ENCODE measurements at regions not wholly inside any gene's neighbourhood (a gene's known extent, or its start where the extent isn't known, plus 50 kb on each side); places are given as distances from the start of the nearest gene placed in this dataset.

DNA sequence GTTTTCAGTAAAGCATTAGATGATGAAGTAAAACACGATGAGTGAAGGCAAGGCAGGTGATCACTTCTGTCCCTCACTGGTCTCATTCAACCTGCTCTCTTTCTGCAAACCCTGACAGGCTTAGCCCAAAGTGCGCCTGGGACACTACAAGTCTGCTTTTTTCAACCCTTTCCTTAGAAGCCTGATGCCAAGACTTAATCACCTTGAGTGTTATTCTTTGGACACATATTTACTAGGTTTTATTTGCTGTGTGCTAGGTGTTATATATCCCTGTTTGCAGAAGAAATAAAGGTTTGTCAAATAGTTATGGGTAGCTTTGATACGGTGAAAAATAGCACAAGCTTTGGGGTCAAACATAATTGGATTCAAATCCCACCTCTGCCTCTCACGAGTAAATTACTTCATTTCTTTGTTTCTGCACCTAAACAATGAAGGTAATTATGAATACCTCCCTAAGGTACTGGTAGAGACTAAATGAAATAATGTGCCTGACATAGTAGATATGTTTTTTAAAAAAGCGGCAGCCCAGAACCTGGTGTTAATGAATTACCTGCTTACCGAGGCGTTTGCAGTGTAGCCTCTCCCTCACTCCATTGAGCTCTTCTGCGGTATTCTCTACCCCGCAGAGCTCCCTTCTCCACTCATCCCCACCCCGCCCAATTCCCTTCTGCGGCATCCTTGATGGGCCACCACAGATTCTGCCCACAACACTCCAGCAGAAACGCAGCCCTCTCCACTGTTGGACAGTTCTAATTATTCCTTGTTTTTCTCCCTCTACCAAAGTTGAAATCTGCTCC is 269.0 kb upstream of the TPM1 start:
- DNase-seq (ENCODE audit: low read depth in 3 of 3): no peak

DNA sequence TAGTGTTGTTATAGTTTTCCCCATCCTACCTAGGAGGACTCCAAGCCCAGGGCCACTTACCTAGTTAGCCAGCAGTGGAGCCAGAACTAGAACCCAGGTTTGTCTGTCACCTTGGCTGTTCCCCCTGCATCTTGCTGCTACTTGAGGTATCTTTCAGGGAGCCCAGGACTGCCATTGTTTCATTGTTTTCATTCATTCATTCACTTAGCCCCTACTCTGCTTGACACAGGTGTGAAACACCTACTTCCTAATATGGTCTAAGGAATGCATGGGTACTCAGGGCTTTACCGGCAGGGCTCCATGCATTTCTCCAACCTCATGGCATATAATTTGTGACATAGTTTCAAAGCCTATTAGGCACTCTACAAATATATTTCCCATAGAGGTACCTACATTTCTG is 266.6 kb upstream of the TPM1 start:
- DNase-seq (ENCODE audit: low read depth in 3 of 3): no peak

DNA sequence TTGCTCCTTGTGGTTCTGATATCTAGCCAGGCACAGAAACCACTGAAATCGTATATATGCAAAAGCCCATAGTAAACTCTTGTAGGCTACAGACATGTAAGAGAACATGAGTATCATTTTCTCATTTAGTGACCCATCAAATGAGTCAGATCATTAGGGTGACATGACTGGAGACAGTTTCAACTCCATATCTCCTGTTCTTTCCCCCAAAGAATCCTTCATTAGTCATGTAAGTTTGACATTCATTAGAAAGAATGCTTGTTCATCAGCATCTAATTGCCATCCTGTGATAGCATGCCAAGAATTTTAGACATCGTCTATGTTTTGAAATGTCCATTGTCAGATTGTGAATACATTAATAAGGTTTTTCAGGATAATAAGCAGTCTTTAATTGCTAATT is 264.9 kb upstream of the TPM1 start:
- DNase-seq (ENCODE audit: low read depth in 3 of 3): no peak

DNA sequence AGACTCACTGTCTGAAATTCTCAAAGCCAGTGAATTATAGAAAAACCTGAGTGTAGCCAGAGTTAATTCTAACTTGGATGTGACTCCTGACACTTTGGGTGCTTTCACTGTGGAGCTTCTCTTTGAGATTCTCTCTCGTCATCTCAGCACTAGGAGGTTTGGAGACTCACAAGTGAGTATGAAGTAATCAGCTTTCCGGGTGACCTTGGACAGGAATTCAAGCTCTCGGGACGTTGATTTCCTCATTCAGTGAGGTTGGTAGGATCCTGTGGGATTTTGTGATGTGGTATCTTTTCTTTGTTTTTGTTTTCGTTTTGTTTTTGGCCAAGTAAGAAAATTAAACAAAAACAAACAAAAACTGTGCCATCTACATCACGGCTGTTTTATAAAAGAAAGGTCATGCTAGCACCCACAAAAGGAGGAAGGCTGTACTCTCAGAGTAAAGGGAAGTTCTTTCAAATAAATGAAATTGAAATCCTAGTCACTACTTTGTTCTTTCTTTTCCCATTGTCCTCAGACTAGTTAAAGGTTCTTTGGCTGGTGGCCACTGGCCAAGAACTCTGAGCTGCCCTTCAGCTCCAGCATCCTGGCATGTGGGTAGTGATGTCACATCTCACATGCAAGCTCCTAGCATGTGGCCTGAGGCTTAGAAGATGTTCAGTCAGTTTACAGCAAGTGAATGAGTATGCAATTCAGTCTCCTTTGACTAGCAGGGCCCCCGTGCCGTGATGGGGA is 263.3 kb upstream of the TPM1 start:
- DNase-seq (ENCODE audit: low read depth in 3 of 3): no peak

DNA sequence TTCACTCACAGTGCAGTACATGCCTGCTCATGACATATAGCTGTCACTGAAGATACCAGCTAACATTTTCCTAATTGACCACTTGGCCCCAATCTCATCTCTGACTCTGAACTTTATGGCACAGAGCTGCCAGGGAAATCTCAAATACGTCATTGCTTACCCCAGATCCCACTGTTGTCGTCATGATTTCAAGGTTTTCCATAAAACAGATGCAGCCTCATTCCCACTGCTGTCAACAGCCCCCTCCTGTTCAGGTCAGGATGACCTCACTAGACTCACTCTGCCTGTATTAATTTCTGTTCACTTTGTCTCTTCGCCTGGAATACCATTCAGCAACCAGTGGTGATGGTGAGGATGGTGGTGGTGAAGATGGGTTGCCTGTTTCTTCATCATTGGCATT is 262.6 kb upstream of the TPM1 start:
- no peak for DNase-seq (ENCODE audit: low read depth in 3 of 3)

DNA sequence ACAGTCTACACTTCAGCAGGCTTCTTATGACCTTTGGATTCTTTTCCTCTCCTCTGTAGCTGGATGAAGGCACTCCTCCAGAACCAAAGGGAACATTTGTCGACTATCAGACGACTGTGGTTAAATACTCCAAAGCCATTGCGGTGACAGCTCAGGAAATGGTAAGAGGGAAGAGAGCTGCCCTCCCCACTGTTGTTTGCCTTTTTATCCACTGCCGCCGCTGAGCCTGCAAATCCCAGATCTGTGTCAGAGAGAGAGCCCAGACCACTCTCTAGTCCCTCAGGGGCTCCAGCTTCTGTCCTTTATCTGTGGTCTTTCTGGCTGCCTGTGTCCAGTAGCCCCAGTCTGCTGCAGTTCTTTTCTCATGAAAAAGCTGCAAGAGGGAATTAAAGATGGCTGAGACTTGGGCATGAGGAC is 261.5 kb upstream of the TPM1 start:
- no peak for DNase-seq (ENCODE audit: low read depth in 3 of 3)

DNA sequence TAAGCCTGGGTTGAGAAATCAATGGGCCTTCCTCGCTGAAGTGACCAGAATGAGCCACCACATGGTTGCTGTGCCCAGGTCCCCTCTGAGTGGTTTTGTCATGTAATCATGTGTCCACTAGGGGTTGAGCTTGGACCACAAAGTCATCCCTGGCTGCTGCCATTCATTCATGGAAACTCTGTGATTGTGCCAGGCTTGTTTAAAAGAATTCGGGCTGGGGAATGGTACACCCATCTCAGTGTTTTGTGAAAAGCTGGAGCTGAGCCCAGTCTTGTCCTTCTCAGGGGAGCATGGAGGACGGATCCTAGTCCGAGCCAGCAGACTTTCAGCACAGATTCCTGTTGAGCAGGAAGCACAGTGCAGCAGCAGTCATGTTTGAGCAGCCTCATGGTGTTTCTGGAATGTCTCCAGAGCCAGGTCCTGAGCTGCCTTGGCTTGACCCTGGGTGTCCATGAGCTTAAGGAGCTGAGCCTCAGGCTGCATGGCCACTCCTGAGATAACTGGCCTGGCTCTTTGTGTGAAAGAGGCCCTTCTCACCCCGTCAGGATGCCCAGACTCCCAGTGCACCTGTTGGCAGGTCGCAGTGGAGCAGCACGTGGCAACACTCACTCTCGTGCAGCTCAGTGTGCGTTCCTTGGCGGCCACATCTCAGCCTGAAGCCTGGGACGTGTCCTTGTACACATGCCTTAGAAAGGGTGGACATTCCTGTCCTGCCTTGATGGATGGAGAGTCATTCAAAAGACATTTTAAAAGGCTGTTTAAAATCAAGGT is 260.3 kb upstream of the TPM1 start:
- no peak for DNase-seq (ENCODE audit: low read depth in 3 of 3)

DNA sequence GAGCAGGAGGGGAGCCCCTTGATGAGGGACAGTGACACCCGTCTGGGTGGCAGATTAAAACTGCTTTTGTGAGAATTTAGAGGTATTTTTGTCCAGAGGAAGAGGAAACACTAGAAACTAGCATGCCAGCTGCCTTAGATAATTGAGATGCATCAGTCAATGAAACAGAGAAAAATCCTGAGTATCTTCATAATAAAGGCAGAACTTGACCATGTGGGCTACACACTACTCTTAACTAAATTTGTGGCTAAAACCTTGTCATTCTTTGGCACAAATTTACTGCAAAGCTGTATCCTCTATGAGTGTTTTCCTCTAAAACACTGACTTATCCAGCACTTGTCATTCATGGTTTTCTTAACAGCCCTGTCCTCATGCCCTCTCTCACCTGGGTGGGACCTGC is 259.7 kb upstream of the TPM1 start:
- no peak for DNase-seq (ENCODE audit: low read depth in 3 of 3)

DNA sequence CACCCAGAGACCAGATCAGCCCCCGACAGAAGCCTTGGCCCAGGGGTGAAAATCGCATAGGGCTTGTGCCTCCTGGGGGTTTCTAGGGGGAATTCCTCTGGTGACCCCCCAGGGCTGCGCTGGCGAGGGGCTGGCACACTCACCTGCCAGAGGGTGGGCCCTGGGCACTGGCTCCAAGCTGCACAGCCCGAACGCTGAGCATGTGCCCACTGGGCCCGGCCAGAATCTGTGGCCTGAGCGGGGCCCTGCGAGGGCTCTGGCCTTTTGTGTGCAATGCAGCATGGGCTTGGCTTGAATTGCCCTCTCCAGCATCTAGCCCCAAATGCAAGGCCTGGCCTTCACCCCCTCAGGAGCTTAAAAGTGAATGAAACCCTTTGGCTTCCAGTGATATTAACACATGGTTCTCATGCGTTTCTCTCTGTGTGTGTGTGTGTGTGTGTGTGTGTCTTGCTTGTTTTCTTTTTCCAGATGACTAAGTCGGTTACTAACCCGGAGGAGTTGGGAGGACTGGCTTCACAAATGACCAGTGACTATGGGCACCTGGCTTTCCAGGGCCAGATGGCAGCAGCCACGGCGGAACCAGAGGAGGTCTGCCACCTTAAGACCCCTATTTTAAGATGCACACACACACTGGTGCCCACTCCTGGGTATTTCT is 259.1 kb upstream of the TPM1 start:
- DNase-seq (ENCODE audit: low read depth in 3 of 3): no peak

DNA sequence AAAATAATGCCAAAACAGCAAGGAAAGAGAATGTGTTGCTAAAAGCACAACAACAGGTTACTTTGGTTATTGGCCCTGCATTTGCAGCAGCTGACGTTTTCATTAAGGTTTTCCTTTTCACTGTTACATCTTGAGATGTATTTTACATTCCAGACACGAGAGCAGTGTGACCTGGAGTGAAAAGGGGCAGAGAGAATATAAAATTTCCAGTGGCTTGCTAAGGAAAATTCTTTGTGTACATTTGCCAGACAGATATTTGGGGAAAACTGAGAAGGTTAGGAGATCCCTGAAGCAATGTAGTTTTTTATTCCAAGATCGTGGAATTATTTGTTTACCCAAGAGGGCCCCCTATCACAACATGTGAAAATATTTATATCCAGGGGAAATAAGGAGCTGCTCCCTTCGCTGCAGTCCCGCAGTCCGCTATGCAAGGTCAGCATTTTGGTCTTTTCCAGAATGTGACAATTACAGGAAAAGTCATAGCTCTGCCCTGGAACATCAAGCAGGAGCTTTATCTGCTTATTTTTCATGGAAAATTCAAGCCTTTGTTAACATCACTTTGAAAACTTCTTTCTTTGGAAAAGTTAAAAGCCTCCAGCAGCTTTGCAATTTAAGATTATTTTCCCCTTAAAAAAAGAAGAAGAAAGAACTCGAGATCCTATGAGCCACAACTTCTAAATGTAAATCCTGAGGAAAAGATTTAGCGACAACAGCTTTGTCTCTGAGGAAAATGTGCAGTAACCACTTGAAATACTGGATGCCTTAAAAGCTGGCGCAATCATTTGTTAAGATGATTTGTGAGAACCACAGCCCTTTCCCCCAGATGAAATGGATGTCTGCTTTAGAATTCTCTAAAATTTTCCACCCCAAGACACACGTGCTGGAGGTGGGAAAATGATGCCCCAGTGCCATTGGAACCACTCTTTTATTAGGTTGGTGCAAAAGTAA is 256.4 kb upstream of the TPM1 start:
- DNase-seq (ENCODE audit: low read depth in 3 of 3): no peak

DNA sequence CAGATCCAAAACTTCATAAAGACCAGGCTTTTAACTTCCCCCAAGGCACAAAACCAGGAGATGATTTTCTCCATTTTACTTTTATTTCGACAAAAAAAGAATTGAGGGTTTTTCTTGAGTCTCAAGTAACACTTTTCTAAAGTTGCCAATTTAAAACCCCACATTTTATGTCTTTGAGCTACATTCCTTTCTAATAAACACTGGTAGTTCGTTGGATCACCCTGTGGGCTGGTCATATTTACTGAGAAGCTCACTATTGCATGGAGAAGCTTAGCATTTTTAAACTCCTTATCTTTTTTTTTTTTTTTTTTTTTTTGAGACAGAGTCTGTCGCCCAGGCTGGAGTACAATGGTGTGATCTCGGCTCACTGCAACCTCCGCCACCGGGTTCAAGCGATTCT is 255.1 kb upstream of the TPM1 start:
- no peak for DNase-seq (ENCODE audit: low read depth in 3 of 3)

DNA sequence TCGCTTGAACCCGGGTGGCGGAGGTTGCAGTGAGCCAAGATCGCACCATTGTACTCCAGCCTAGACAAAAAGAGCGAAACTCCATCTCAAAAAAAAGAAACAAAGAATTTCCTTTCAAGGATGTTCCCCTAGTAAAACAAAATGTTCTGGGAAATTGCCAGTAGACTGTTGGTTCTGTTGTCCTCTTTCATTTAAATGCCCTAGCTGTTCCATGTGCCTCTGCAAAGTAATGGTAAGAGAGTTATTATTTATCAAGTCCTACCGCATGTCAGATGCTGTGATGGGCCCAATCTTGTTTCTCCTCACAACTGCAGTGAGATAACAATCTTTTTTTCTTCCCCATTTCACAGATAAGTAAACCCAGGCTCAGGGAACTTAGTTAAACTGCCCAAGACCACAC is 254.3 kb upstream of the TPM1 start:
- no peak for DNase-seq (ENCODE audit: low read depth in 3 of 3)

DNA sequence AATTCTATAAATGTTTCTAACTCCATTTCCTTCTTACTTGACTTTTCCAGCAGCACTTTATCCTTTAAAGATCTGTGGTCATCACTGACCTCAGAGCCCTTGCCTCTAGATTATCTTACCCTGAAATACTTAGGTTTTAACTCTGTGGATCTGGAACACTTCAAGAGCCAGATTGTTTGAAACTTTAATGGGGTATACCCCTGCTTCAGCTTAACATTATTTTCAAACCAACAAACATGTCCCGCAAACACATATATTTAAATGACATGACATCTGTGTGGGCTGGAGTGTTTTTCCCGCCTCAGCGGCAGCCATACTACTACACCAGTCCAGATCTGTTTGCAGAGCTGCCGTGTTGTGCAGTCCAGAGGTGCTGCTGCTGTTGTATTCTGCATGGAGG is 252.0 kb upstream of the TPM1 start:
- no peak for DNase-seq (ENCODE audit: low read depth in 3 of 3)

DNA sequence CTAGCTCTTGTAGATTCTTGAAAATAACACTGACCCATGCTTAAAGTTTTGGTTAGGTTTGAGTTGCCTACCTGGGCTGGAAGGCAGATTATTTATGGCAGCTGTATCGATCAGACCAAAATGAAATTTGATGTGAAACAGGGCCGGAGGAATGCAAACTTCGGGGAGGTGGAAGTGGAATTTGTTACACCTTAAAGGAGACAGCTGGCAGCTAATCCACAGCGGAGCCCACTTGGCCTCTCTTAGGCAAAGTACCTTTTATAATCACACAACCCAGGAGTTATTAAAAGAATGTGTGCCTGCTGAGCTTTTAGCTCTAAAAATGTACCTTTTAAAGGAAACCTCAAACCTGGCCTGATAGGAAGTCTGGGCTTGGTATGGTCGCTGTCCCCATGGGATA is 250.9 kb upstream of the TPM1 start:
- DNase-seq (ENCODE audit: low read depth in 3 of 3): no peak

DNA sequence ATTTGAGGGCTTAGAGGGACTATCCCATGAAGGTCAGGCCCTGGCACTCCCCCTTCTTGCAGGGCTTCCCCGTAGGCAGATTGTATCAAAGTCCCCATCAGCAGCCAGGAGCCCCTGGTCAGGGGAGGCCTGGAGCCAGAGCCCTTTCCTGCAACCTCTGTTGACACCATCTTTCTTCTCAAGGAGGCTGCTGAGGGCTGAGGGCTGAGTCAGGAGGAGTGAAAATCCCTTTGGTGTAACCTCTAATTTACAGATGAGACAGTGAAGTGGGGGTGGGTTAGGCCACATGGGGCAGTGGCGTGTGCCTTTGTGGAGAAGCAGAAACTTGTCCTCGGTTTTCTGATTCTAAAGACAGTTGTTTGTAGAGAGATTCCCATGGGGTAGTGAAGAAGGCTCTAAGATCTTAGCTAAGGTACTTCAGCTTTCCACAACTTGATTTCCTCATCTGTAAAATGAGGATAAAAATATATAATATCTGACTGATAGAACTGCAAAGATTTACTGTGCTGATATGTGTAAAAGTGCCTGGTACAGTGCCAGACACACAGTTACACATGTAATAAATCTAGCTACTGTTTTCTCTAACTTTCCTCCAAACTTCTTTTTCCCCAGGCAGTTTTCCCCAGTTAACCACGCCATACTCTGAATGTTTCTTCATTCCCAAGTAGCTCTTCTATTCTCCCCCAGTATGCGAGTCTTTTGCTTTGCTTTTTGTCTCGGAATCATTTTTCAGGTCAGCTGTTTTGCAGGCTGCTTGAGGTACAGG is 249.4 kb upstream of the TPM1 start:
- DNase-seq (ENCODE audit: low read depth in 3 of 3): no peak

DNA sequence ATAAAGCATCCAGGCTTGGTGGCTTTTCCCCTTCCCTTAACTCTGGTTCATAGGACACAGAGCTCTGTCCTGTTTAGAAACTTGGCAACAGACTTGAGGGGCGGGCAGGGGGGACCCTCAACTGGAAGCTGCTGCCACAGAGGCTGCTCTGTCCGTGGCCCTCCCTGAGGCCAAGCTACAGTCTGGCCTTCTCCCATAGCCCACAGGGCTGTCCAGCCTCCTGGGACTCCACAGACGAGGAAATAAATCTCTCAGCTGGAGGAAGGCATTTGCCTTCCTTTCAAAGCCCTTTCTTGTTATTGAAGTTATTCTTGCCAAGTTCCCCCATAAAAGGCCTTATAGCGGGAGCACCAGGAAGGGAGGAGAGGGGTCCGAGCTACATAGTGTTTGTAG is 248.8 kb upstream of the TPM1 start:
- no peak for DNase-seq (ENCODE audit: low read depth in 3 of 3)

DNA sequence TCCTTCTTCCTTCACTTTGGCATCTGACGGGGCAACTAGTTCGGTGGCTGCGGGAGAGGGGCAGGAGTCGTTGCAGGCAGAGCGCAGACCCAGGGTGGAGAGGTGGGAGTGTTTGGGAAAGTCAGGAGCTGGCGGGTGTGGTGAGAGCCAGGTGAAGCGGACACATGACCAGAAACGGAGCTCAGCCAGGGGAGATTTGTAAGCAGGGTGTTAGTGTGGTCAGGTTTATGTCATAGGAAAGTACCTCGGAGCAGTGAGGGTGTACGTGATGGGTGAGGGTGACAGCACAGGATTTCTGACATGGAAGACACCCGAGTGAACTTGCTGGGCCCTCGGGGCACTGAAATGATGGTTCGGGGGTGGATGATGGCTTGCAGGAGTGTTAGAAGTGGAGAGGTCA is 247.4 kb upstream of the TPM1 start:
- no peak for DNase-seq (ENCODE audit: low read depth in 3 of 3)

DNA sequence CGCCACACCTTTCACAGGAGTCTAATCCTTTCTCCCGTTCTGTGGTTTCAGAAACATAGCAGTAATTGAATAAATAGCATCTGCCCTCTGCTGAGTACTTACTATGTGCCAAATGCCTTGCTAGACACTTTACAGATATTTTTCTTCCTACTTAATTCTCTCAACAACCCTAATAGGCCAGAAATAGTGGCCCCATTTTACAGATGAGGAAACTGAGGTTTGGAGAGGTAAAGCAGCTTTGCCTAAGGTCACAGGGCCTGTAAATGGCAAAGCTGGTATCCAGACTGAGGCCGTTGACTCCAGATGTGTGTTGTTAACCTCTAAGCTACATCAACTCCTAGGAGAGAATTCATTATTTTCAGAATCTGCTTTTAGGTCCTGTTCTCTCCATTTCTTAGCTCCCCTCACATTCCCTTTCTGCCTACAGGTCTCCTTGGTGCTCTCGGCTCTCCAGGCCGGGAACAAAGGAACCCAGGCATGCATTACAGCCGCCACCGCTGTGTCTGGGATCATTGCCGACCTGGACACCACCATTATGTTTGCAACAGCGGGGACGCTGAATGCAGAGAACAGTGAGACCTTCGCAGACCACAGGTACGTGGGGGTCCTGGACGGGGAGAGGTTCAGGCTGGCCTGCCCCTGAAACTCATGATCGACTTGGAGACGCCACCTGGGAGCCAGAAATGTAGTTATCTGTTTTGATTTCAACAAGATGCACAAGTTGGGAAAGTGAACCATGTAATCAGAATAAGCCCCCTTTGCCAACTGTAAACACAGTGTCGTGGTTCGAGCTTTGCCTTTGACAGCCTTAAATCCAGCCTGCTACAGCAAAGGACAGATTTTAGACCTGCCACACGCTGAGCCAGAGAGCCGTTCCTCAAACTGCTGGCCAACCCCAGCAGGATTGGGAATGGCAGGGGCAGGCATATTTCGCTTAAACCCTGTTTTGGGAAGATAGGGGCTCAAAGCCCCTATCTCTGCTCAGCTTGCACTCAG is 246.5 kb upstream of the TPM1 start:
- DNase-seq (ENCODE audit: low read depth in 3 of 3): no peak

DNA sequence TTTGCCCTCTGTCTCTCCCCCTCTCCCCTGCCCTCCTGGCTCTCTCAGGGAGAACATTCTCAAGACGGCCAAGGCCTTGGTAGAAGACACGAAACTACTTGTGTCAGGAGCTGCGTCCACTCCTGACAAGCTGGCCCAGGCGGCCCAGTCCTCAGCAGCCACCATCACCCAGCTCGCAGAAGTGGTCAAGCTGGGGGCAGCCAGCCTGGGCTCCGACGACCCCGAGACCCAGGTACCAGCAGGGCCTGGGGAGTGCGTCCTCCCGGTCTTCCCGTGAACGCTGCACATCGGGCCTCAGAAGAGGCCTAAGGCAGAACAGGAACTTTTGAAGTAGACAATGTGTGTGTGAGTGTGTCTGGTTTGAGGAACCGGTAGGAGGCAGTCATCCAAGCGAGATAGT is 245.4 kb upstream of the TPM1 start:
- no peak for DNase-seq (ENCODE audit: low read depth in 3 of 3)

Measured in stimulated activated CD4-positive, alpha-beta T cell treated with anti-CD3 and anti-CD28 coated beads, TNF-alpha, amount 100 ng/mL, for 24 hours (primary cell).